Loucy (cell line): ENCODE measurements at regions not wholly inside any gene's neighbourhood (a gene's known extent, or its start where the extent isn't known, plus 50 kb on each side); places are given as distances from the start of the nearest gene placed in this dataset.

Source experiments
- CTCF ChIP-seq: fragments of 200-600 bp; sonication (generic); conservative IDR thresholded peaks from 2 replicates; pipeline ENCODE4 v1.5.1; 2014; ENCODE audit warnings: mild to moderate bottlenecking, antibody characterized with exemption, low read length
- EZH2phosphoT487 ChIP-seq: fragments of 200-600 bp; IDR thresholded peaks from 2 replicates; pipeline ENCODE4 v1.6.1; 2018; ENCODE audit warnings: antibody characterized with exemption, mild to moderate bottlenecking, moderate library complexity, borderline replicate concordance

DNA sequence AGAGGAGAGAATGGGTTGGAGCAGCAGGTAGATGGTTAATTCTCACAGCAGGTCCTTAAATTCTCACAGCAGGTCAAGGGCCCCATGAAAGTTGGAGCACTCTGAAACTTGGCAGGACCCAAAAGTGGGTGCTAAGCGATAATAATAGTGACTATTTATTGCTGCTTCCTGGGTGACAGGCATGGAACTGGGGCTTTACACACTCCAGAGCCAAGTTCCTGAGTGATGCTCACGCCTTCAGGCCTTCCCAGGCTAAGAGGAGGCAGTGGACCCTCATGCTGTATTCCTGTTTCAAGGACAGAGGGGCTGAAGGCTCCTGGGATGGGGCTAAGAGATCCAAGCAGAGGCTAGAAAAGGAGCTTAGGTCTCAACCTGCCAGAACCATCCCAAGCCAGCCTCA is 180.9 kb upstream of the VASH1 start:
- TF ChIP-seq CTCF (no peak), EZH2phosphoT487 (no peak)
